ENCODE measurements at regions not wholly inside any gene's neighbourhood (a gene's known extent, or its start where the extent isn't known, plus 50 kb on each side); places are given as distances from the start of the nearest gene placed in this dataset.

GRCh38 chr12:91868054-91868453 is 277.6 kb downstream of the BTG1 start:
- Histone ChIP-seq H3K36me3 (ENCODE audit: low read length) (no peaks in the 10 kb centered on the region), H3K27me3 (ENCODE audit: low read length) (no peaks in the 10 kb centered on the region), H3K9me3 (ENCODE audit: insufficient read depth, low read length) (no peaks in the 10 kb centered on the region), H3K27ac (ENCODE audit: low read depth, low read length) (no peak overlapping the region), H4K20me1 (ENCODE audit: low read depth, low read length) (no peaks in the 10 kb centered on the region), H3K4me3 (ENCODE audit: insufficient read depth, low read length, poor library complexity, severe bottlenecking) (no peak overlapping the region), H3K79me2 (ENCODE audit: insufficient read depth, low read length) (no peaks in the 10 kb centered on the region), H3F3A (ENCODE audit: insufficient read depth) (no peaks in the 10 kb centered on the region), H3K9me2 (replicated peaks; ENCODE audit: insufficient read depth, low read length) (no peaks in the 10 kb centered on the region), H2AFZ (ENCODE audit: low read depth, low read length, severe bottlenecking) (no peak overlapping the region), H3K4me2 (ENCODE audit: low read depth, low read length, poor library complexity, severe bottlenecking) (no peak overlapping the region), H3K9ac (ENCODE audit: low read length) (no peak overlapping the region)
- TF ChIP-seq EZH2phosphoT487 (conservative IDR thresholded peaks at IDR 0.05; ENCODE audit: low read length), result no peak
- no peak for TF ChIP-seq CTCF (IDR thresholded peaks at IDR 0.05; ENCODE audit: insufficient read depth, low read length, poor library complexity, severe bottlenecking)

GRCh38 chr12:91866566-91866965 is 279.1 kb downstream of the BTG1 start:
- no peaks in the 10 kb centered on the region for H3F3A ChIP-seq (ENCODE audit: insufficient read depth)
- H4K20me1 ChIP-seq (ENCODE audit: low read depth, low read length), result no peaks in the 10 kb centered on the region
- H3K9me2 ChIP-seq (replicated peaks; ENCODE audit: insufficient read depth, low read length), result no peaks in the 10 kb centered on the region
- H3K79me2 ChIP-seq (ENCODE audit: insufficient read depth, low read length), result no peaks in the 10 kb centered on the region
- H3K9me3 ChIP-seq (ENCODE audit: insufficient read depth, low read length), result no peaks in the 10 kb centered on the region
- no peaks in the 10 kb centered on the region for H3K36me3 ChIP-seq (ENCODE audit: low read length)
- no peak for TF ChIP-seq CTCF (IDR thresholded peaks at IDR 0.05; ENCODE audit: insufficient read depth, low read length, poor library complexity, severe bottlenecking)
- TF ChIP-seq EZH2phosphoT487 (conservative IDR thresholded peaks at IDR 0.05; ENCODE audit: low read length), result no peak
- no peak overlapping the region for H2AFZ ChIP-seq (ENCODE audit: low read depth, low read length, severe bottlenecking)
- H3K9ac ChIP-seq (ENCODE audit: low read length), result no peak overlapping the region
- H3K4me2 ChIP-seq (ENCODE audit: low read depth, low read length, poor library complexity, severe bottlenecking), result no peak overlapping the region
- no peaks in the 10 kb centered on the region for H3K27me3 ChIP-seq (ENCODE audit: low read length)
- no peak overlapping the region for H3K27ac ChIP-seq (ENCODE audit: low read depth, low read length)
- H3K4me3 ChIP-seq (ENCODE audit: insufficient read depth, low read length, poor library complexity, severe bottlenecking), result no peak overlapping the region

- Histone ChIP-seq H2AFZ (ENCODE audit: low read depth, low read length, severe bottlenecking) (no peak overlapping the region), H4K20me1 (ENCODE audit: low read depth, low read length) (no peaks in the 10 kb centered on the region), H3K4me3 (ENCODE audit: insufficient read depth, low read length, poor library complexity, severe bottlenecking) (no peak overlapping the region), H3K9ac (ENCODE audit: low read length) (no peak overlapping the region), H3K27ac (ENCODE audit: low read depth, low read length) (no peak overlapping the region), H3K4me2 (ENCODE audit: low read depth, low read length, poor library complexity, severe bottlenecking) (no peak overlapping the region), H3K9me3 (ENCODE audit: insufficient read depth, low read length) (no peaks in the 10 kb centered on the region), H3K79me2 (ENCODE audit: insufficient read depth, low read length) (no peaks in the 10 kb centered on the region), H3F3A (ENCODE audit: insufficient read depth) (no peaks in the 10 kb centered on the region), H3K27me3 (ENCODE audit: low read length) (no peaks in the 10 kb centered on the region), H3K36me3 (ENCODE audit: low read length) (no peaks in the 10 kb centered on the region), H3K9me2 (replicated peaks; ENCODE audit: insufficient read depth, low read length) (no peaks in the 10 kb centered on the region)
- TF ChIP-seq CTCF (IDR thresholded peaks at IDR 0.05; ENCODE audit: insufficient read depth, low read length, poor library complexity, severe bottlenecking) (no peak), EZH2phosphoT487 (conservative IDR thresholded peaks at IDR 0.05; ENCODE audit: low read length) (no peak)
Measured at GRCh38 chr12:91863702-91864101, 281.9 kb downstream of the BTG1 start.

All from SU-DHL-6 (cell line).